ENCODE measurements at regions not wholly inside any gene's neighbourhood (a gene's known extent, or its start where the extent isn't known, plus 50 kb on each side); places are given as distances from the start of the nearest gene placed in this dataset.

GRCh38 chr2:13135369-13135768 is 418.6 kb downstream of the TRIB2 start:
- ChIA-PET POLR2A (no interaction called here), CTCF (no interaction called here)
- TF ChIP-seq ZSCAN4 (tag by site-specific recombination; IDR thresholded peaks at IDR 0.05) (no peak), ZNF514 (tag by site-specific recombination; IDR thresholded peaks at IDR 0.05) (no peak), ZFHX2 (tag by site-specific recombination; conservative IDR thresholded peaks at IDR 0.05) (no peak), ZNF645 (tag by site-specific recombination; IDR thresholded peaks at IDR 0.05) (no peak), ZNF664 (tag by site-specific recombination; IDR thresholded peaks at IDR 0.05) (no peak), ZNF692 (tag by site-specific recombination; IDR thresholded peaks at IDR 0.05) (no peak), GLI4 (tag by site-specific recombination; IDR thresholded peaks at IDR 0.05) (no peak), ZNF157 (tag by site-specific recombination; IDR thresholded peaks at IDR 0.05) (no peak), ZNF600 (tag by site-specific recombination; IDR thresholded peaks at IDR 0.05) (no peak), ZNF621 (tag by site-specific recombination; IDR thresholded peaks at IDR 0.05) (no peak)
- no peaks in the 10 kb centered on the region for H3K9me3 ChIP-seq (ENCODE audit: control insufficient read depth, insufficient read depth, low read depth, low read length)
- no peaks in the 10 kb centered on the region for H3K4me1 ChIP-seq (ENCODE audit: control insufficient read depth, insufficient read depth, low read length)
- no peak overlapping the region for H3K27ac ChIP-seq (ENCODE audit: extremely low read depth, low read depth, low read length)
- no peaks in the 10 kb centered on the region for H3K36me3 ChIP-seq (ENCODE audit: control insufficient read depth in 2 of 2, insufficient read depth in 1 of 2, low read length in 2 of 2)
- H3K4me3 ChIP-seq (ENCODE audit: low read depth, low read length) = no peak overlapping the region

GRCh38 chr2:13135856-13136255 is 419.1 kb downstream of the TRIB2 start:
- CTCF ChIA-PET = no interaction called here
- Histone ChIP-seq H3K4me3 (ENCODE audit: low read depth, low read length) (no peak overlapping the region), H3K36me3 (ENCODE audit: control insufficient read depth in 2 of 2, insufficient read depth in 1 of 2, low read length in 2 of 2) (no peaks in the 10 kb centered on the region), H3K27ac (ENCODE audit: extremely low read depth, low read depth, low read length) (no peak overlapping the region), H3K4me1 (ENCODE audit: control insufficient read depth, insufficient read depth, low read length) (no peaks in the 10 kb centered on the region), H3K9me3 (ENCODE audit: control insufficient read depth, insufficient read depth, low read depth, low read length) (no peaks in the 10 kb centered on the region)
- POLR2A ChIA-PET = no interaction called here
- TF ChIP-seq GLI4 (tag by site-specific recombination; IDR thresholded peaks at IDR 0.05) = no peak
- TF ChIP-seq ZNF76 (tag by site-specific recombination; IDR thresholded peaks at IDR 0.05; ENCODE audit: borderline replicate concordance, low read depth) = no peak
- TF ChIP-seq ZNF768 (tag by site-specific recombination; IDR thresholded peaks at IDR 0.05) = no peak
- no peak for TF ChIP-seq ZNF701 (tag by site-specific recombination; IDR thresholded peaks at IDR 0.05)
- no peak for TF ChIP-seq IKZF3 (tag by site-specific recombination; IDR thresholded peaks at IDR 0.05)
- no peak for TF ChIP-seq CTCF (tag by site-specific recombination; IDR thresholded peaks at IDR 0.05)
- no peak for TF ChIP-seq ZNF580 (tag by site-specific recombination; IDR thresholded peaks at IDR 0.05)
- no peak for TF ChIP-seq ZFP3 (tag by site-specific recombination; IDR thresholded peaks at IDR 0.05; ENCODE audit: low read depth)
- no peak for TF ChIP-seq ZNF623 (tag by site-specific recombination; IDR thresholded peaks at IDR 0.05)
- no peak for TF ChIP-seq BCL6B (tag by site-specific recombination; IDR thresholded peaks at IDR 0.05)
- TF ChIP-seq ZNF670 (tag by site-specific recombination; IDR thresholded peaks at IDR 0.05; ENCODE audit: low read depth) = no peak
- no peak for TF ChIP-seq RBAK (tag by site-specific recombination; IDR thresholded peaks at IDR 0.05)
- TF ChIP-seq SETDB1 (IDR thresholded peaks at IDR 0.05; ENCODE audit: insufficient read length, low read length) = no peak
- no peak for TF ChIP-seq ZNF596 (tag by site-specific recombination; IDR thresholded peaks at IDR 0.05)
- no peak for TF ChIP-seq ZNF202 (tag by site-specific recombination; IDR thresholded peaks at IDR 0.05; ENCODE audit: borderline replicate concordance)
- TF ChIP-seq ZNF239 (tag by site-specific recombination; IDR thresholded peaks at IDR 0.05) = no peak
